ENCODE measurements at regions not wholly inside any gene's neighbourhood (a gene's known extent, or its start where the extent isn't known, plus 50 kb on each side); places are given as distances from the start of the nearest gene placed in this dataset.

GRCh38 chr2:20560011-20560410, 90.9 kb downstream of the HS1BP3 start:
- DNase-seq (ENCODE audit: low spot score), result no peak

DNA sequence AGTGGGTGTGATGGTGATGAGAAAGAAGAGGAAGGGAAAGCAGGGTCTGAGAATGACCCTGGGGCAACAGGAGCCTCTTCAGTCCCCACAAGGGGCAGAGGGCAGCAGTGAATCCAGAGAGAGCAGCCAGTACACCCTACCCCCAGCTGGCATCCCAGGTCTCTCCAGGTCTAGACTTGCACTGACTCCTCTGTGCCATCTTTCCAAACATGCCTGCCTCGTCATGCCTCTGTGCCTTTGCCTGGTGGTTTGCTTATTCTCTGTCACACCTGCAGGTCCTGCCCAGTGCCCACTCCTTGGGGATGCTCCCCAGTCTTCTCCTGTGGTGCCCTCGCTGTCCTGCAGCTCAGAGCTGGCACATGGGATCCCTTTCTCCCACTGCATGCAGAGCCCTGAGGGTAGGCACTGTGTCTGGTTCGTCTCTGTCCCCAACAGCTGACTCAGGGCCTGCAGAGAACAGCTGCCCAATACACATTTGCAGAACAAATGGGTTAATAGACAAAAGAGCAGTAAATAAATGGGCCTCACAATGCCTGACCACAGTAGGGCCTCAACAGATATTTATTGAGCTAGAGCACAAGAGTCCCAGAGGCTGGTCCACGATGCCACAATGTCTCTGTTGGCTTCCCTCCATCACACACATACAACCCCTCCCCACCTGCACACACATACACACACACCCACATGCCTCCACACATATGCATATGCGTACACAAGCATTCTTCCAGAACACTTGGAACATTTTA, 89.8 kb downstream of the HS1BP3 start:
- no peak for DNase-seq (ENCODE audit: low spot score)

DNA sequence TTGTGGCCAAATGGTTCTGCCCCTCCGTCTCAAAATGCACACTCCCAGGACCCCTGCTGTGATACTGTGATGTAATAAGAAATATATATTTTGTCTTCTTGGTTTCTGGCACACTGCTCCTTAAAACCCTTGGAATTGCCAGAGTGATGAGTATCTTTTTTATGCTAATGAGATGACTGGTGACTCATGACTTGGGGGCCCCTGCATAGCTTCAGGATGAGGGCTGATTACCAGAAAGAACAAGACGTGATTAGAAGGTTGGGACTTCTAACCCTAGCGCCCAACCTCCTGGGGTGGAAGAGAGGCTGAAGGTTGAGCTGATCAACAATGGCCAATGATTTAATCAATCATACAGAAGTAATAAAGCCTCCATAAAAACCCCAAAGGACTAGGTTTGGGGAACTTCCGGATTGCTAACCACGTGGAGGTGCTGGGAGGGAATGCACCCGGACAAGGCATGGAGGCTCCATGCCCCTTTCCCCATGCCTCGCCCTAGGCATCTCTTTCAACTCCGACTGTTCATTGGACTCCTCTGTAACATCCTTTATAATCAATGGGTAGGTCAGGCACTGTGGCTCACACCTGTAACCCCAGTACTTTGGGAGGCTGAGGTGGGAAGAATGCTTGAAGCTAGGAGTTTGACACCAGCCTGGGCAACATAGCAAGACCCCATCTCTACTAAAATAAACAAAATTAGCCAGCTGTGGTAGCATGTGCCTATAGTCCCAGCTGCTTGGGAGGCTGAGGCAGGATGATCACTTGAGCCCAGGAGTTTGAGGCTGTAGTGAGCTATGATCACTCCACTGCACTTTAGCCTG, 89.1 kb downstream of the HS1BP3 start:
- DNase-seq (ENCODE audit: low spot score), result no peak

DNA sequence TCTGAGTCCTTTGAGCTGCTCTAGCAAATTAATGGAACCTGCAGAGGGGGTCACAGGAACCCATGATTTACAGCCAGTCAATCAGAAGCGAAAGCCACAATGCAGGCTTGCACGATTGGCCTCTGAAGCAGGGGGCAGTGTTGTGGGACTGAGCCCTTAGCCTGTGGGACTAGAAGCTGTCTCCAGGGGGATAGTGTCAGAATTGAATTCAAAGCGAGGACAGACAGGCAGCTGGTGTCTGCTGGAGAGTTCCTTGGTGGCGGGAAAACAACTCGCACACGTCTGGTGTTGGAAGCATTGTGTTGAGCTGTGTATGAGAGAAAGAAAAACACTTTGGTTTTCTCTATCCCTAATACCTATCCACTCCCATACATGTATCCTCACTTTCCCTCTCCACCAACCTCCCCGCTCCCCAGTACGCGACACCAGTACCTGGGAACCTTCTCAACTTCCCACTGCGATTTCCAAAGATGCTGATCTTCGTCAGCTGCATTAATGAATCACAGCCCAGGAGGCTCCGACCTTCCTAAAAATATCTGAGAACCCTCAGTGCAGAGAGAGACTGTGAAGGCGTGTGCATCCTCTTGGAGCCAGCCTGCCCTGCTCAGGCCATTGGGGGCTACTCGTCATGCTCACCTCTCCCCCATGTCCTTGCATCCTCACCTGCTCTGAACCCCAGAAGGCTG, 88.2 kb downstream of the HS1BP3 start:
- DNase-seq (ENCODE audit: low spot score), result no peak

DNA sequence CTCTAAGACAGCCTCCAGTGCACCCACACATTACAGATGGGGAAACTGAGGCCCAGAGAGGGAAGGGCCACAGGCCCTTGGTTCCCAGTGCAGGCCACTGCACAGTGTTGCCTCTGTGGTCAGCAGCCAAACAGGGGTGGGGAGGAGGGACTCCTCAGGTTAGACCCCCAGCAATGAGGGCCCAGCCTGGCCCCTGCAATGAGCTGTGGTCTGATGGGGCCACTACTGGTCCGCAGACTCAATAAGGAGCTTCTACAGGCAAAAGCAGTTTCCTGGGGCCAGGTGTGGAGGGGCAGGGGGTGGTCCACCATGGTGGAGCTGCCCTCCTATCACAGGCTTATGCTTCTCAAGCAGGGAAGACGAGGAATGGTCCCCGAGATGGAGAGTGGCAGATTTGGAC, 87.6 kb downstream of the HS1BP3 start:
- no peak for DNase-seq (ENCODE audit: low spot score)

DNA sequence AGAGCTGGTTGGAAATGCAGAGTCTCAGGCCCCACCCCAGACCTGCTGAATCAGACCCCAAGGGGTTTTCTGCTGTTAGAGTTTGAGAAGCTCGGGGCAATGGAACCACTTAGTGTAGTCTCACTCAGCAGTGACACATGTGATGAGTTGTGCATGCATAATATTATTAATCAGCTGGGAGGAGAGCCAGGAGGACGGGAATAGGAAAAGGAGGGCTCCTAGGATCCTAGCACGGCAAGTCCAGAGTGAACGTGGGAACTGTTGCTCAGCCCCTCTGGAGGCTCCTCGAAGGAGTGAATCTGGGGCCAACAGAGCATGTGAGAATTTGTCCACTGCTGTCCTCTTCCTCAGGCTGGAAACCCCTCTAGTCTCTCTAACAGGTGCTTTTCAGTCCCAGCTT, 87.1 kb downstream of the HS1BP3 start:
- DNase-seq (ENCODE audit: low spot score), result no peak

GRCh38 chr2:20565101-20565622, 85.7 kb downstream of the HS1BP3 start:
- no peak for DNase-seq (ENCODE audit: low spot score)

- DNase-seq (ENCODE audit: low spot score), result no peak
Observed at GRCh38 chr2:20565623-20566236, 85.2 kb downstream of the HS1BP3 start.

GRCh38 chr2:20566331-20566730, 84.6 kb downstream of the HS1BP3 start:
- no peak for DNase-seq (ENCODE audit: low spot score)

DNA sequence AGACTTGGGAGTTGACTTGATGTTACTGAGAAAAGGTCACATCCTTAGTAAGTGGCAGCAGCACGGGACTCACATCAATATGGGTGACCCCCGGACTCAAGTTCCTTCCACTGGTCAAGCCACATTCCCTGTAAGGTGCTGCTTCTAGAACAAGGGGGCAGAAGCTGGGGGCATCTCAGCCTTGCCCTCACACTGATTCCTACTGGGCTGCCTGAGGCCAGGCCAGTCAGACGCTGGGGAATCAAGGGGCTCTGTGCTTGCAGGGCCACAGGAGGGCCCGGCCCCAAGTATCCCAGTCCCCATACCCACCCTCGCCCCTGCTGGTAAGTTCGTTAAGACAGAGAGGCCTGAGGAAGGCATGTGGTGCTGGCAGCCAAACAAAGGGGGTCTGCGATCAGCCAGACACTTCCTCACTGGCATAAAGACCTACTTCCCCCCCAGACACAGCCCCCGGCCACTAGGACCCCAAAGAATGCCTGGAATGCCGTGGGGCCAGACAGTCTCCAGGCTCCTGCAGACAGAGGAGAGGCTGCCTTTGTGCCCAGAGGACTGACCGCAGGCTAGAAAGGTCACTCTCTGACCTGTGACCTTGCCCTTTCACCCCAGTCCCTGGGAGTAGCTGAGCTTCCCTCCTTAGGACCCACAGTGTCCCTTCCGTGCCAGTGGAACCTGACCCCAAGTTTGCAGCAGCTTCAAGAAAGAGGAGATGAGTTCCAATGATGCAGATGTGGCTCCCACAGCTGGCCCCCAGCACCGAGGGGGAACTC, 83.6 kb downstream of the HS1BP3 start:
- no peak for DNase-seq (ENCODE audit: low spot score)
